ENCODE measurements at regions not wholly inside any gene's neighbourhood (a gene's known extent, or its start where the extent isn't known, plus 50 kb on each side); places are given as distances from the start of the nearest gene placed in this dataset.

GRCh38 chr7:113825832-113826231, 93.0 kb downstream of the PPP1R3A start:
- no peak for DNase-seq

GRCh38 chr7:113824117-113824823, 94.5 kb downstream of the PPP1R3A start:
- DNase-seq: no peak

GRCh38 chr7:113819474-113819873, 99.3 kb downstream of the PPP1R3A start:
- DNase-seq: no peak

- no peak for DNase-seq
These were observed 102.2 kb downstream of the PPP1R3A start for GRCh38 chr7:113816639-113817038.

- no peak for DNase-seq
These were observed 105.3 kb downstream of the PPP1R3A start for GRCh38 chr7:113813471-113813870.

- no peak for DNase-seq
These were observed 106.1 kb downstream of the PPP1R3A start for GRCh38 chr7:113812591-113813255.

GRCh38 chr7:113810080-113810744, 108.6 kb downstream of the PPP1R3A start:
- DNase-seq: no peak

GRCh38 chr7:113809581-113809980, 109.2 kb downstream of the PPP1R3A start:
- no peak for DNase-seq

- no peak for DNase-seq
These were observed 112.0 kb downstream of the PPP1R3A start for GRCh38 chr7:113806633-113807327.

- no peak for DNase-seq
These were observed 112.8 kb downstream of the PPP1R3A start for GRCh38 chr7:113805976-113806375.

- no peak for DNase-seq
These were observed 114.2 kb downstream of the PPP1R3A start for GRCh38 chr7:113804475-113805095.

- DNase-seq: no peak
These were observed 117.1 kb downstream of the PPP1R3A start for GRCh38 chr7:113801751-113802150.

GRCh38 chr7:113800826-113801225, 118.0 kb downstream of the PPP1R3A start:
- DNase-seq: no peak

GRCh38 chr7:113799896-113800295, 118.9 kb downstream of the PPP1R3A start:
- DNase-seq: no peak

GRCh38 chr7:113797420-113798010, 121.3 kb downstream of the PPP1R3A start:
- DNase-seq: no peak

- no peak for DNase-seq
These were observed 122.3 kb downstream of the PPP1R3A start for GRCh38 chr7:113796557-113796956.

- no peak for DNase-seq
These were observed 124.2 kb downstream of the PPP1R3A start for GRCh38 chr7:113794573-113794972.

GRCh38 chr7:113793171-113793570, 125.6 kb downstream of the PPP1R3A start:
- DNase-seq: no peak

- DNase-seq: no peak
These were observed 128.8 kb downstream of the PPP1R3A start for GRCh38 chr7:113790025-113790424.

GRCh38 chr7:113787106-113787505, 131.7 kb downstream of the PPP1R3A start:
- no peak for DNase-seq

GRCh38 chr7:113784956-113785355, 133.9 kb downstream of the PPP1R3A start:
- no peak for DNase-seq

- no peak for DNase-seq
These were observed 134.5 kb downstream of the PPP1R3A start for GRCh38 chr7:113784316-113784715.

GRCh38 chr7:113783403-113783802, 135.4 kb downstream of the PPP1R3A start:
- no peak for DNase-seq

Measured in stimulated activated CD4-positive, alpha-beta T cell treated with anti-CD3 and anti-CD28 coated beads, Interleukin-4, amount 100 ng/mL, for 24 hours (primary cell).